GM20000 (cell line): ENCODE measurements at regions not wholly inside any gene's neighbourhood (a gene's known extent, or its start where the extent isn't known, plus 50 kb on each side); places are given as distances from the start of the nearest gene placed in this dataset.

Source experiments
- DNase-seq: peaks from one replicate; pipeline ENCODE4 v3.0.0; 2012; ENCODE audit warnings: low spot score
- CTCF ChIP-seq: IDR thresholded peaks from 2 replicates; pipeline ENCODE4 v1.5.1; 2012; ENCODE audit warnings: mild to moderate bottlenecking, control low read depth; ENCODE audit errors: extremely low read depth, missing control alignments

GRCh38 chr12:14190694-14191093 is 174.8 kb upstream of the ATF7IP start:
- TF ChIP-seq CTCF: no peak

GRCh38 chr12:14191612-14192011 is 173.9 kb upstream of the ATF7IP start:
- TF ChIP-seq CTCF: no peak
- DNase-seq: no peak

More at GRCh38 chr12:14190694-14191093, 174.8 kb upstream of the ATF7IP start:
- DNase-seq: no peak

- TF ChIP-seq CTCF: no peak
- no peak for DNase-seq
These were observed 171.8 kb upstream of the ATF7IP start for GRCh38 chr12:14193639-14194038.

GRCh38 chr12:14194572-14194971 is 170.9 kb upstream of the ATF7IP start:
- no peak for TF ChIP-seq CTCF
- DNase-seq: no peak

- no peak for TF ChIP-seq CTCF
- no peak for DNase-seq
These were observed 165.9 kb upstream of the ATF7IP start for GRCh38 chr12:14199455-14200198.

GRCh38 chr12:14200598-14200997 is 164.9 kb upstream of the ATF7IP start:
- DNase-seq: no peak
- TF ChIP-seq CTCF: no peak

GRCh38 chr12:14201291-14201690 is 164.2 kb upstream of the ATF7IP start:
- TF ChIP-seq CTCF: no peak
- DNase-seq: no peak
